OCI-LY3 (cell line): ENCODE measurements at regions not wholly inside any gene's neighbourhood (a gene's known extent, or its start where the extent isn't known, plus 50 kb on each side); places are given as distances from the start of the nearest gene placed in this dataset.

Experiments used
- H2AFZ ChIP-seq: fragments of 200-600, 300-600 bp; shearing (Covaris generic); 2 replicates; pipeline ENCODE4 v1.6.0; 2014; ENCODE audit warnings: antibody characterized with exemption, low read depth, low read length
- H3K27ac ChIP-seq: fragments of 200-600, 300-600 bp; sonication (generic); 2 replicates; pipeline ENCODE4 v1.5.1; 2014; ENCODE audit warnings: mild to moderate bottlenecking, low read length, moderate library complexity, mixed read lengths
- H3K27me3 ChIP-seq: fragments of 200-600, 300-600 bp; sonication (generic); 2 replicates; pipeline ENCODE4 v1.6.1; 2014; ENCODE audit warnings: low read depth, low read length, mixed read lengths
- H3K36me3 ChIP-seq: fragments of 200-600, 300-600 bp; sonication (generic); replicated peaks from 2 replicates; pipeline ENCODE3; 2014; ENCODE audit warnings: low read depth, low read length, mixed read lengths
- H3K4me1 ChIP-seq: fragments of 300-600, 200-600 bp; sonication (generic); 2 replicates; pipeline ENCODE4 v1.6.1; 2014; ENCODE audit warnings: low read length, mixed read lengths
- H3K4me2 ChIP-seq: fragments of 200-600, 300-600 bp; sonication (generic); 2 replicates; pipeline ENCODE4 v1.6.1; 2014; ENCODE audit warnings: low read length, mixed read lengths
- H3K4me3 ChIP-seq: fragments of 300-600, 200-600 bp; sonication (generic); 2 replicates; pipeline ENCODE4 v1.5.1; 2014; ENCODE audit warnings: antibody characterized with exemption, mild to moderate bottlenecking, low read length, moderate library complexity
- H3K79me2 ChIP-seq: fragments of 300-600, 200-600 bp; shearing (Covaris generic); 2 replicates; pipeline ENCODE4 v1.6.1; 2014; ENCODE audit warnings: mild to moderate bottlenecking, low read length, mixed read lengths
- H3K9ac ChIP-seq: fragments of 300-600, 200-600 bp; shearing (Covaris generic); 2 replicates; pipeline ENCODE4 v1.6.0; 2014; ENCODE audit warnings: mild to moderate bottlenecking, low read length, moderate library complexity
- H3K9me3 ChIP-seq: fragments of 200-600, 300-600 bp; shearing (Covaris generic); 2 replicates; pipeline ENCODE4 v1.6.1; 2014; ENCODE audit warnings: low read length, mixed read lengths; ENCODE audit not compliant: insufficient read depth
- H4K20me1 ChIP-seq: fragments of 200-600, 300-600 bp; sonication (generic); 2 replicates; pipeline ENCODE4 v1.6.1; 2016; ENCODE audit warnings: low read length, mixed read lengths; ENCODE audit not compliant: insufficient read depth
- CTCF ChIP-seq: fragments of 200-600, 300-600 bp; sonication (generic); IDR thresholded peaks from 2 replicates; pipeline ENCODE4 v1.5.1; 2014; ENCODE audit warnings: antibody characterized with exemption, low read length, low read depth
- EZH2phosphoT487 ChIP-seq: fragments of 200-600 bp; shearing (Covaris generic); IDR thresholded peaks from 2 replicates; pipeline ENCODE4 v1.6.1; 2018; ENCODE audit warnings: antibody characterized with exemption, mixed run types, low read depth

GRCh38 chr4:10207116-10207515, 90.5 kb upstream of the WDR1 start:
- H3K27me3 ChIP-seq = peaks cover 28% of the 10 kb centered on the region
- no peaks in the 10 kb centered on the region for H4K20me1 ChIP-seq
- no peaks in the 10 kb centered on the region for H3K36me3 ChIP-seq
- H3K27ac ChIP-seq = no peak overlapping the region
- no peak for TF ChIP-seq EZH2phosphoT487
- no peak for TF ChIP-seq CTCF
- H3K4me2 ChIP-seq = no peak overlapping the region
- H2AFZ ChIP-seq = no peak overlapping the region
- H3K9me3 ChIP-seq = no peaks in the 10 kb centered on the region
- H3K4me1 ChIP-seq = no peaks in the 10 kb centered on the region
- no peak overlapping the region for H3K9ac ChIP-seq
- H3K79me2 ChIP-seq = no peaks in the 10 kb centered on the region
- no peak overlapping the region for H3K4me3 ChIP-seq

GRCh38 chr4:10205223-10205622, 88.6 kb upstream of the WDR1 start:
- H3K36me3 ChIP-seq = no peaks in the 10 kb centered on the region
- peaks cover 32% of the 10 kb centered on the region for H3K27me3 ChIP-seq
- no peak overlapping the region for H3K4me2 ChIP-seq
- H2AFZ ChIP-seq = no peak overlapping the region
- no peaks in the 10 kb centered on the region for H3K9me3 ChIP-seq
- TF ChIP-seq CTCF = no peak
- TF ChIP-seq EZH2phosphoT487 = no peak
- H4K20me1 ChIP-seq = no peaks in the 10 kb centered on the region
- H3K9ac ChIP-seq = no peak overlapping the region
- no peaks in the 10 kb centered on the region for H3K79me2 ChIP-seq
- H3K4me1 ChIP-seq = no peaks in the 10 kb centered on the region
- no peak overlapping the region for H3K27ac ChIP-seq
- no peak overlapping the region for H3K4me3 ChIP-seq

GRCh38 chr4:10204401-10205058, 87.9 kb upstream of the WDR1 start:
- no peak overlapping the region for H3K4me2 ChIP-seq
- H3K9ac ChIP-seq = no peak overlapping the region
- no peak overlapping the region for H2AFZ ChIP-seq
- H3K27me3 ChIP-seq = peaks cover 34% of the 10 kb centered on the region
- no peak overlapping the region for H3K4me3 ChIP-seq
- TF ChIP-seq EZH2phosphoT487 (no peak), CTCF (no peak)
- H3K9me3 ChIP-seq = no peaks in the 10 kb centered on the region
- H3K27ac ChIP-seq = no peak overlapping the region
- H3K36me3 ChIP-seq = no peaks in the 10 kb centered on the region
- H4K20me1 ChIP-seq = no peaks in the 10 kb centered on the region
- H3K79me2 ChIP-seq = no peaks in the 10 kb centered on the region
- H3K4me1 ChIP-seq = no peaks in the 10 kb centered on the region

GRCh38 chr4:10203851-10204250, 87.3 kb upstream of the WDR1 start:
- no peak overlapping the region for H3K9ac ChIP-seq
- no peaks in the 10 kb centered on the region for H3K4me1 ChIP-seq
- H3K36me3 ChIP-seq = no peaks in the 10 kb centered on the region
- H3K4me3 ChIP-seq = no peak overlapping the region
- no peak overlapping the region for H3K27ac ChIP-seq
- no peaks in the 10 kb centered on the region for H4K20me1 ChIP-seq
- peaks cover 35% of the 10 kb centered on the region for H3K27me3 ChIP-seq
- no peak overlapping the region for H3K4me2 ChIP-seq
- TF ChIP-seq CTCF (no peak), EZH2phosphoT487 (no peak)
- no peaks in the 10 kb centered on the region for H3K9me3 ChIP-seq
- H2AFZ ChIP-seq = no peak overlapping the region
- H3K79me2 ChIP-seq = no peaks in the 10 kb centered on the region
